ENCODE measurements at regions not wholly inside any gene's neighbourhood (a gene's known extent, or its start where the extent isn't known, plus 50 kb on each side); places are given as distances from the start of the nearest gene placed in this dataset.
"Not testable (repeated sequence)": the region's sequence is repeated elsewhere in the genome, so short reads cannot be mapped to it uniquely, and the experiment has no call there.

DNA sequence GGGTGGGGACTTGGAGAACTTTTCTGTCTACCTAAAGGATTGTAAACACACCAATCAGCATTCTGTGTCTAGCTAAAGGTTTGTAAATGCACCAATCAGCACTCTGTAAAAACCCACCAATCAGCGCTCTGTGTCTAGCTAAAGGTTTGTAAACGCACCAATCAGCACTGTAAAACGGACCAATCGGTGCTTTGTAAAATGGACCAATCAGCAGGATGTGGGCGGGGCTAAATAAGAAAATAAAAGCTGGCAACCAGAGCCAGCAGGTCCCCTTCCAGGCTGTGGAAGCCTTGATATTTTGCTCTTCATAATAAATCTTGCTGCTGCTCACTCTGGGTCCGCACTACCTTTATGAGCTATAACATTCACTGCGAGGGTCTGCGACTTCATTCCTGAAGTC is 331.3 kb downstream of the SUCLG1 start:
- TF ChIP-seq POLR2A, CTCF (IDR thresholded peaks at IDR 0.05): not testable (repeated sequence)
